Left lung (tissue), 4 donors: ENCODE measurements at regions not wholly inside any gene's neighbourhood (a gene's known extent, or its start where the extent isn't known, plus 50 kb on each side); places are given as distances from the start of the nearest gene placed in this dataset.

Experiments used
- ATAC-seq: fragments of 200-7000 bp; cut with Tn5 transposase; one replicate; pipeline ENCODE4 v1.9.1; 2020; ENCODE audit warnings: moderate library complexity
- DNase-seq, 4 donors: peaks; one replicate each; pipeline ENCODE4 v3.0.0-alpha.2; 2013 to 2020
- H3K27ac ChIP-seq, 2 donors: fragments of 200-600 bp; sonication (generic) in 1 of 2; one replicate each; pipeline versions ENCODE4 v1.5.0 to v1.8.0; 2020 to 2021
- H3K27me3 ChIP-seq, 2 donors: fragments of 200-600 bp; sonication (generic) in 1 of 2; one replicate each; pipeline versions ENCODE4 v1.5.0 to v1.8.0; 2020 to 2021
- H3K36me3 ChIP-seq, 2 donors: fragments of 200-600 bp; sonication (generic) in 1 of 2; one replicate each; pipeline versions ENCODE4 v1.5.0 to v1.8.0; 2020 to 2021
- H3K4me1 ChIP-seq, 2 donors: fragments of 200-600 bp; one replicate each; pipeline ENCODE4 v1.8.0; 2021
- H3K4me3 ChIP-seq, 2 donors: fragments of 200-600 bp; sonication (generic) in 1 of 2; one replicate each; pipeline versions ENCODE4 v1.5.0 to v1.8.0; 2020 to 2021; ENCODE audit warnings: mild to moderate bottlenecking in 1 of 2
- H3K9me3 ChIP-seq, 2 donors: fragments of 200-600 bp; sonication (generic) in 1 of 2; one replicate each; pipeline versions ENCODE4 v1.5.0 to v1.8.0; 2020 to 2021
- intact Hi-C, 2 donors: fragments of 100-400 bp; cut with DNase I; formaldehyde crosslinking; loops; one replicate each; pipeline versions ENCODE4 v1.11.2 to v1.14.2; 2022
- TF ChIP-seq, protein P1 (sequence below), 2 donors: fragments of 200-600 bp; sonication (generic) in 1 of 2; IDR thresholded peaks; one replicate each; pipeline versions ENCODE4 v1.5.0 to v1.8.0; 2021; ENCODE audit warnings: antibody characterized with exemption in 2 of 2
- donor health status: DM: no; HTN: yes; CAD: no.
- donor health status: DM: no; HTN: no; CAD: no.

DNA sequence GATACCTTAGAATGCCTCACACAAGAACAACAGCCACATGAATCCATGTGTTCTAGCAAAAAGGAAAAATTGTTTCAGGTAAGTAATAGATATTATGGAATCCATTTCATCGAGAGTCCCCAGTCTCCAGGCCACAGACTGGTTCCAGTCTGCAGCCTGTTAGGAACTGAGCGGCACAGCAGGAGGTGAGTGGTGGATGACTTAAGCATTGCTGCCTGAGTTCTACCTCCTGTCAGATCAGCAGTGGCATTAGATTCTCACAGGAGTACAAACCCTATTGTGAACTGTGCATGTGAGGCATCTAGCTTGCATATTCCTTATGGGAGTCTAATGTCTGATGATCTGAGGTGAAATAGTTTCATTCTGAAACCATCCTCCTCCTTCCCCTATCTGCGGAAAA lies 207.0 kb downstream of the CSNK1G3 start:
- no peak overlapping the region for H3K27ac ChIP-seq
- no peaks in the 10 kb centered on the region for H3K27me3 ChIP-seq
- H3K9me3 ChIP-seq = peaks cover 0 to 2% of the 10 kb centered on the region in 2 donors
- no peak overlapping the region for H3K4me3 ChIP-seq
- no peaks in the 10 kb centered on the region for H3K36me3 ChIP-seq
- TF ChIP-seq, protein P1, sequence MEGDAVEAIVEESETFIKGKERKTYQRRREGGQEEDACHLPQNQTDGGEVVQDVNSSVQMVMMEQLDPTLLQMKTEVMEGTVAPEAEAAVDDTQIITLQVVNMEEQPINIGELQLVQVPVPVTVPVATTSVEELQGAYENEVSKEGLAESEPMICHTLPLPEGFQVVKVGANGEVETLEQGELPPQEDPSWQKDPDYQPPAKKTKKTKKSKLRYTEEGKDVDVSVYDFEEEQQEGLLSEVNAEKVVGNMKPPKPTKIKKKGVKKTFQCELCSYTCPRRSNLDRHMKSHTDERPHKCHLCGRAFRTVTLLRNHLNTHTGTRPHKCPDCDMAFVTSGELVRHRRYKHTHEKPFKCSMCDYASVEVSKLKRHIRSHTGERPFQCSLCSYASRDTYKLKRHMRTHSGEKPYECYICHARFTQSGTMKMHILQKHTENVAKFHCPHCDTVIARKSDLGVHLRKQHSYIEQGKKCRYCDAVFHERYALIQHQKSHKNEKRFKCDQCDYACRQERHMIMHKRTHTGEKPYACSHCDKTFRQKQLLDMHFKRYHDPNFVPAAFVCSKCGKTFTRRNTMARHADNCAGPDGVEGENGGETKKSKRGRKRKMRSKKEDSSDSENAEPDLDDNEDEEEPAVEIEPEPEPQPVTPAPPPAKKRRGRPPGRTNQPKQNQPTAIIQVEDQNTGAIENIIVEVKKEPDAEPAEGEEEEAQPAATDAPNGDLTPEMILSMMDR (IDR thresholded peaks at IDR 0.05) = no peak
- no peaks in the 10 kb centered on the region for H3K4me1 ChIP-seq
- no peak for DNase-seq
- intact Hi-C loops = no loop called here
- ATAC-seq = no peak

DNA sequence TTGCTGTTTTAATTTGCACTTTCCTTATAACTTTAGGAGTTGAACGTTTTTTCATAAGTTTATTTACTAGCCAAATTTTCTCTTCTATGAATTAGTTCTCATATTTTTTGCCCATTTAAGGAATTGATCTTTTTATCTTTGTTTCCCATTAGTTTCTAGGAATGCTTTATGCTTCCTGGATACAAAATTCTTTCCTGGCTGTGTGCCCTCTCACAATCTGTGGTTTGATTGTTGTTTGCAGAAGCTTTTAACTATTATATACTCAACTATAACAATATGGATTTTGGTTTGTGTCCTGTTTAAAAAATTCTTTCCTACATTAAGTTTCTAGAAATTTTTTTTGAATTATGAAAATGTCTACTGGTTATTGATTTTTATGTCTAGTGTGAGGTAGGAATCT lies 206.3 kb downstream of the CSNK1G3 start:
- no peak overlapping the region for H3K4me3 ChIP-seq
- ATAC-seq (no peak), DNase-seq (peak in 2 of 4 donors; percentile 32 to 43)
- TF ChIP-seq, protein P1 (IDR thresholded peaks at IDR 0.05) = no peak
- H3K4me1 ChIP-seq = no peaks in the 10 kb centered on the region
- intact Hi-C loops = no loop called here
- no peak overlapping the region for H3K27ac ChIP-seq
- H3K36me3 ChIP-seq = no peaks in the 10 kb centered on the region
- peaks cover 0 to 7% of the 10 kb centered on the region in 2 donors for H3K9me3 ChIP-seq
- no peaks in the 10 kb centered on the region for H3K27me3 ChIP-seq

- Histone ChIP-seq H3K4me3 (no peak overlapping the region), H3K4me1 (no peaks in the 10 kb centered on the region), H3K9me3 (peaks cover 0 to 14% of the 10 kb centered on the region in 2 donors), H3K27me3 (no peaks in the 10 kb centered on the region), H3K36me3 (no peaks in the 10 kb centered on the region), H3K27ac (no peak overlapping the region)
- TF ChIP-seq, protein P1 (IDR thresholded peaks at IDR 0.05) = no peak
- intact Hi-C loops = no loop called here
- DNase-seq = no peak
- ATAC-seq = no peak
These were observed 205.2 kb downstream of the CSNK1G3 start for GRCh38 chr5:123717139-123717538.

DNA sequence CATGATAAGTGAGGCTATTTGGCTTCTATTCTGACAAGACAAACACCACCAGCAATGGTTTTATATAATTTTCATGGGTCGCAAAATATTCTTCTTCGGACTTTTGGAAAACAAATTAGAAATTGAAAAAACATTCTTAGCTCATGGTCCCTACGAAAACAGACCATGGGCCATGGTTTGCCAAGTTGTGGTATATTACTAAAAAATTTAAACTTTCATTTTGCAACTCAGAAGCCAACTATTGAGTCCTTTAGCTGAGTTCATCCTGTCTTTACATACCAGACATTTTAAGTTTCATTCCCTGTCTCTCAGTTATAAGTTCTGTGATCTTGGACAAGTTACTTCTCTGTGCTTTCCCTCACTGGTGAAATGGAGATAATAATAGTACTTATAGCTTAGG lies 198.1 kb downstream of the CSNK1G3 start:
- DNase-seq (no peak), ATAC-seq (no peak)
- no peaks in the 10 kb centered on the region for H3K36me3 ChIP-seq
- H3K27me3 ChIP-seq = no peaks in the 10 kb centered on the region
- H3K27ac ChIP-seq = no peak overlapping the region
- peaks cover 0 to 12% of the 10 kb centered on the region in 2 donors for H3K9me3 ChIP-seq
- intact Hi-C loops = no loop called here
- H3K4me1 ChIP-seq = peaks cover 0 to 10% of the 10 kb centered on the region in 2 donors
- H3K4me3 ChIP-seq = no peak overlapping the region
- TF ChIP-seq, protein P1 (IDR thresholded peaks at IDR 0.05) = no peak

GRCh38 chr5:123709422-123709821 lies 197.4 kb downstream of the CSNK1G3 start:
- no peak for ATAC-seq

More at GRCh38 chr5:123709422-123709821, 197.4 kb downstream of the CSNK1G3 start:
- Histone ChIP-seq H3K4me1 (peaks cover 0 to 10% of the 10 kb centered on the region in 2 donors), H3K9me3 (peaks cover 0 to 12% of the 10 kb centered on the region in 2 donors), H3K36me3 (no peaks in the 10 kb centered on the region), H3K4me3 (no peak overlapping the region), H3K27me3 (no peaks in the 10 kb centered on the region), H3K27ac (peak overlapping the region in 1 of 2 donors; percentile 23)
- no peak for DNase-seq
- intact Hi-C loops = no loop called here
- TF ChIP-seq, protein P1 (IDR thresholded peaks at IDR 0.05) = no peak
